ENCODE measurements at regions not wholly inside any gene's neighbourhood (a gene's known extent, or its start where the extent isn't known, plus 50 kb on each side); places are given as distances from the start of the nearest gene placed in this dataset.
"Not testable (repeated sequence)": the region's sequence is repeated elsewhere in the genome, so short reads cannot be mapped to it uniquely, and the experiment has no call there.

- no peak for DNase-seq (ENCODE audit: low spot score)
These were observed 397.0 kb downstream of the GBE1 start for GRCh38 chr3:81364411-81364810.

GRCh38 chr3:81363816-81364215 is 397.6 kb downstream of the GBE1 start:
- DNase-seq (ENCODE audit: low spot score) = no peak

DNA sequence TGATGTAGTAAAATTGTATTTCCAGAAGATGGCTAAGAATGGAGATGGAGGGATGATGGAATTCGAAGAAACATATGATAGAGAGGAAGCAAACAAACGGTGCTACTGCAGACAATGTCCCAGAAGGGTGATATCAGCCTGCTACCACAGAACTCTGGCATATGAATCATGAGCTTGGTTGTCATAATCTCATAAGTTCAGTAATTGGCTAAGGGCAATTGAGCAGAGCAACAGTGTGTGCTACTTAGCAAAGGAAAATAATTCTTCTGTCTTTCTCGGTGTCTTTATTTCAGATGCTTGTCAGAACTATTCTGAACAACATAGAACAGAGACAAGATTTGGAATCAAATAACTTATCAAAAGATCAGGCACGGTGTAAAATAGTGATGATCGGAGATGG is 407.3 kb downstream of the GBE1 start:
- no peak for DNase-seq (ENCODE audit: low spot score)

GRCh38 chr3:81352867-81353266 is 408.6 kb downstream of the GBE1 start:
- DNase-seq (ENCODE audit: low spot score) = no peak

GRCh38 chr3:81349816-81350340 is 411.6 kb downstream of the GBE1 start:
- DNase-seq (ENCODE audit: low spot score) = no peak

DNA sequence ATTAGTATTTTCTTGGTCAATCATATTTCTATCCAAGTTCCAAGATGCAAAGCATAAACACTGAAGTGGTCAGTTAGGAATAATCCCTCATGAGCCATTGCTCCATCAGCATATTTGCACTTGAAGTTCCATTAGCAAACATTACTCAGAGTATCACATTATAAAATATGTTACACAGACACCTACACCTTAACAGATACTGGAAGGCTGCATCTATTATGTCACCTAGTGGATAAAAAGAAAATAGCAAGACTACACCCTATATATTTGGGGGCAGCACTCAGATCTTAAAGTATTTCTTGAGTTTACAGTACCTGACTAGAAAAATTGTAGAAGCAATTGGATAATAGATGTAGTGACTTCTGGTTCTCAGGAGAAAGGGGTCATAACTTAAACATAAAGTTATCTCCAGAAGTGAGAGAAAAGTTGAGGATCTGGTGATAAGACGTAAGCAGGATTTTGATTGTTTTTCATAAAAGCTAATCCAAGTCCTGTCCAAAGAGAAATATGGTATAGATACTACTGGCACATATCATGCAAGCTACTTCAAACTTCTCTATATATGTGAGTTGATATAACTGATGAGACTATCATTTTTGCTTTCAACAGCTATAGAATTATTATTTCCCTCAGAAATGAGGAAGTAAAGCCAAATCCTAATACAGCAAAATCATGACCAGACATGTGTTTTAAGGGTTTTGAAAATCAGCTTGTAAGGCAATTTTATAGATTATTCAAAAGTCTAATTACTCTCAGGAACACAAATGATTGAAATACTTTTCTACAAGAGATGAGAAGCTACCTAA is 422.2 kb downstream of the GBE1 start:
- peak; percentile 20 for DNase-seq (ENCODE audit: low spot score)

GRCh38 chr3:81336470-81336869 is 425.0 kb downstream of the GBE1 start:
- no peak for DNase-seq (ENCODE audit: low spot score)

DNA sequence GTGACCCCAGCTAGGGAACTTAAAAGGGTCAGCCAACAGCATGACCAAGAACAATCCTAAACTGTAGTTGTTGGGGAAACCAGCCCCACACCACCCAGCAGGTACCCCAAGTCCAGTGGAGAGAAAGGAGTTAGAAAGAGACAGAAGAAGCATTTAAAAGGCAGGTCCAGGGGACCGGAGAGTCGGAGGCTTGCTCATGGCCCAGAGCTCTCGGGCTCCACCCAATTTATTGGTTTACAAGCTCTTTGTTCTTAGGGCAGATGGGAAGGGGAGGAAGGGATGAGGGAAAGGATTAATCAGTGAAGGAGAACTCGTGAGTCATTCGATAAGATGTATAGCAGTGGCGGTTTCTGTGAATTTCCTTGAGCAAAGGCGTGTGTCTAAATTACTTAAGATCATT is 431.6 kb downstream of the GBE1 start:
- not testable (repeated sequence) for DNase-seq (ENCODE audit: low spot score)

GRCh38 chr3:81326245-81326644 is 435.2 kb downstream of the GBE1 start:
- no peak for DNase-seq (ENCODE audit: low spot score)

- DNase-seq (ENCODE audit: low spot score) = no peak
These were observed 440.6 kb downstream of the GBE1 start for GRCh38 chr3:81320862-81321261.

DNA sequence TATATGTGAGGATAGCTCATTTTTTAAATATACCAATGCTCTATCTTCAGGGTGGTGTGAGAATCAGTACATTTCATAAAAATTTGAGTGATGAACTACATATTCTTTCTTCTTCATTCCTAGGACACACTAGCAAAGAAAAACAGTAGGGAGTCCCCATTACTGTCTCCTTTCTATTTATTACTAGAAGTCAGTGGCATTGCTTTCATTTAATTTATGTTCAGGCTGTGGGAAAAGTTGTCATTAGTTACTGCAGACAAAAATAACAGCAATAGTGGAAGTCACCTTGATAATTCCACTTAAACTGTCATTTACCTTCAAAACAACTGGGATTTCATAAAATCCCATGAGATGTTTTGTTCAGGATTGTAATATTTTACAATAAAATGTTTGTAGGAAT is 446.4 kb downstream of the GBE1 start:
- DNase-seq (ENCODE audit: low spot score) = no peak

DNA sequence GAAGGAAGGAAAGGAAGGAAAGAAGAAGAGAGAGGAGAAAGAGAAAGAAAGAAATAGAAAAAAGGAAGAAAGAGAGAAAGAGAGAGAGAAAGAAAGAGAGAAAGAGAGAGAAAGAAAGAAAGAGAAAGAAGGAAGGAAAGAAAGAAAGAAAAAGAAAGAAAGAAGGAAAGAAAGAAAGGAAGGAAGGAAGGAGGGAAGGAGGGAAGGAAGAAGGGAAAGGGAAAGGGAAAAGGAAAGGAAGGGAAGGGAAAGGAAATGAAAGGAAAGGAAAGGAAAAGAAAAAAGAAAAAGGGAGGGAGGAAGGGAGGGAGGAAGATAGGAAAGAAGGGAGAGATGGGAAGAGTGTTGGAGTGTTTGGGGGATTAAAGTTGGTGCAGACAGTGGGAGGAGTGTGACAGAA is 450.1 kb downstream of the GBE1 start:
- no peak for DNase-seq (ENCODE audit: low spot score)

DNA sequence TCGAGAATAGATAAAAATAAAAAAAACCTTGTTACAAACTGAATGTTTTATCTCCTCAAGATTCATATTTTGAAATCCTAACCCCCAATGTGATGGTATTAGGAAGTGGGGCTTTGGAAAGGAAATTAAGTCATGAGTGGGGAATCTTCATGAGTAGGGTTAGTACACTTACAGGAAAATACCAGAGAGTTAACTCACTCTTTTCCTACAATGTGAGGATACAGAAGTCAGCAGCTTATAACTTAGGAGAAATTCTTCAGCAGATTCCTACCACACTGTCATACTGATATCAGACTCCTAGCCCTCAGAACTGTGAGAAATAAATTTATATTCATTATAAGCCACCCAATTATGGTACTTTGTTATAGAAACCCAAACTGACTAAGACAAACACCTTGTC is 453.1 kb downstream of the GBE1 start:
- peak; percentile 50 for DNase-seq (ENCODE audit: low spot score)

DNA sequence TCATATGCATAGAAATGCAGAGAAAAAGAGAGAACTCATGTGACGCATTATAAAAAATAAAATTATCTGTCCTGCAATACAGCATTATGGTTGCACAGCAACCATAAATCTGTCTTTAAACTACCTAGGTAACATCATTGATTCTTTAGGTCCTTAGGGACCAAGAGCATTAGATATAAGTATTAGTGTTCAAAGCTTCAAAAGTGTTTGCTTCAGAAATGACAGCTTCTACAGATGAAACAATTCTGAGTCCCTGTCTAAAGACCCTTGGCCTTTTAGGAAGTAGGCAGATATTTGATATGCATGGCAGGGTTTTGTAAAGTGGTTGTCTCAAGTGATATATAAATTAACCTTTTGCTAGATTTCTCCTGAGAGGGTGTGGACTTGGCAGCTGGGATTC is 454.2 kb downstream of the GBE1 start:
- DNase-seq (ENCODE audit: low spot score) = no peak

GRCh38 chr3:81303321-81303720 is 458.1 kb downstream of the GBE1 start:
- no peak for DNase-seq (ENCODE audit: low spot score)

GRCh38 chr3:81302045-81302444 is 459.4 kb downstream of the GBE1 start:
- DNase-seq (ENCODE audit: low spot score) = peak; percentile 76

DNA sequence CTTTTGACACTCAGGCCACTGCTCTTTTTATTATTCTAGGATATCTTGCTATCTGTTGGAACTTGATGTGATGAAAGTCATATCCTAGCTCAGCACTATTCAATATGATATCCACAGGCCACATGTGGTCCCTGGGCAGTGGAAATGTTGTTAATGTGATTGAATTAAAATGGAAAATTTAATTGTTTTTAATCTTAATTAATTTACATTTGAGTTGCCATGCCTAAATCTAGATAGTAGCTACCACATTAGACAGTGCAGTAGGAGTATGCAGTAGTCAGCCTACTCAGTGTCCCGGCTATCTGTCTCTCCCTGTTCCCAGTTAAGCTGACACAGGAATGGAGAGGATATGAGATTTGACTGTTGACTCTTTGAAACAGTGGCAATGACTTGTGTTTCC is 460.2 kb downstream of the GBE1 start:
- DNase-seq (ENCODE audit: low spot score) = no peak

DNA sequence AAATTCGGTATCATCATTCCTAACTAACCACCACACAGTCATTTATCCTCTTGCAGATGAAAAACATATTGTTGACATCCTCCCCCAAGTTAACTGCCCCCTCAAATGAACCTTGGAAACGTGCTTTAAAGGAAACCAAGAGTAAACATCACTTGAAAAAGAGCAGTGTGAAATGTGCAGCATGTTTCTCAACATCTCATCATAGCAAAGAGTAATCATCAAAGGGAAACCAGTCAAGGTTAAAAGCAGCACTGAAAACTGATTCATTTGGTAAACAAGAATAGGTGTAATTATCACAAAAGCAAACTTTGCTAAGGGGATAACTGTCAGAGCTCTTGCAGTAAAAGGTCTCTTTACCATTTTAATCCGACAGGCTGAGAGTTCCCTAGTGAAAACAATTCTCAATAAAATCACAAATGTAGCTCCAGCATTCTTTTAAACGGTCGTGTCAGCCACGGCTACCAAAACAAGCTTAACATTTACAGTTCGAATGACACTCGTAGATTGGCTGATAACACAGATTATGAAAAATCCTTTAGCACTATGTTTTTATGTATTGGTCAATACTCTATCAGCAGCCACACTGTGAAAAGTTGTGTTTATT is 461.0 kb downstream of the GBE1 start:
- DNase-seq (ENCODE audit: low spot score) = no peak

DNA sequence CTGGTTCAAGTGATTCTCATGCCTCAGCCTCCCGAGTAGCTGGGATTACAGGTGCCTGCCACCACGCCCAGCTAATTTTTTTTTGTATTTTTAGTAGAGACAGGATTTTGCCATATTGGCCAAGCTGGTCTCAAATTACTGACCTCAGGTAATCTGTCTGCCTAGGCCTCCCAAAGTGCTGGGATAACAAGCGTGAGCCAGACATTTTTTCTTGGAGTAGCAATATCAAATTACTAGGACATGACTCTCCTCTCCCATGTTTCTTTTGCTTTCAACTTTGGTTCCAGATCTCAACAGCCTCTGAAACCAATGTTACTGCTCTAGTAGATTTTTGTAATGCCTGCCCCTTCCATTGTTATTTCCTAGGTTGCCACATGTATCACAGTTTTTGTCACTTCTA is 462.0 kb downstream of the GBE1 start:
- DNase-seq (ENCODE audit: low spot score) = no peak

GRCh38 chr3:81295906-81296577 is 465.4 kb downstream of the GBE1 start:
- DNase-seq (ENCODE audit: low spot score) = no peak

- DNase-seq (ENCODE audit: low spot score) = no peak
These were observed 468.3 kb downstream of the GBE1 start for GRCh38 chr3:81293156-81293555.

DNA sequence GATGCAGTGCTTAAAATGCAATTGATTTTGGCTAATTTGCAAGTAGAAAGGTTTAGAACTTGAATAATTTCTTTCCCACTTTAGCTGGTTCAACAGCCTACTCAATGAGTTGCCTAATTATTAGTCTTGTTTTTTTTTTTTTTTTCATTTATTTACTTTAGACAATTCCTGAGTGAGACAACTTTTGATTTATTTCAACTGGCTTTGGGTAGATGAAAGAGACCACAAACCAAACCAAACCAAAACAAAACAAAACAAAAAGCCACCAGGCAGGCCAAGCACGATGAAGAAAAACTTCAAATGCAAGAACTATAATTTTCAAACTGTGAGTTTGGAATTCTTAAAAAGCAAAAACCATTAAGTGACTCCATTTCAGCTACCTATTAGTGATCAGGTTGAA is 469.9 kb downstream of the GBE1 start:
- DNase-seq (ENCODE audit: low spot score) = no peak

GRCh38 chr3:81289676-81290075 is 471.8 kb downstream of the GBE1 start:
- no peak for DNase-seq (ENCODE audit: low spot score)
